22Rv1 (cell line): ENCODE measurements at regions not wholly inside any gene's neighbourhood (a gene's known extent, or its start where the extent isn't known, plus 50 kb on each side); places are given as distances from the start of the nearest gene placed in this dataset.

Source experiments
- H3K27ac ChIP-seq: fragments of 450-650 bp; 2 replicates; pipeline ENCODE4 v1.5.1; 2017
- CTCF ChIP-seq: fragments of 450-650 bp; IDR thresholded peaks from 2 replicates; pipeline ENCODE4 v1.5.1; 2017; ENCODE audit warnings: mild to moderate bottlenecking
- ZFX ChIP-seq: fragments of 450-650 bp; IDR thresholded peaks from 2 replicates; pipeline ENCODE4 v1.6.1; 2017; ENCODE audit warnings: antibody characterized with exemption, borderline replicate concordance

GRCh38 chr20:48224533-48225050 lies 439.3 kb upstream of the SULF2 start:
- H3K27ac ChIP-seq, result no peak overlapping the region
- TF ChIP-seq CTCF (no peak), ZFX (no peak)

- H3K27ac ChIP-seq, result no peak overlapping the region
- TF ChIP-seq ZFX (no peak), CTCF (no peak)
These were observed 438.4 kb upstream of the SULF2 start for GRCh38 chr20:48223715-48224114.

- no peak overlapping the region for H3K27ac ChIP-seq
- TF ChIP-seq ZFX (no peak), CTCF (no peak)
These were observed 437.4 kb upstream of the SULF2 start for GRCh38 chr20:48222595-48223180.

GRCh38 chr20:48220033-48220633 lies 434.9 kb upstream of the SULF2 start:
- H3K27ac ChIP-seq, result no peak overlapping the region
- TF ChIP-seq ZFX, result no peak
- no peak for TF ChIP-seq CTCF

- no peak for TF ChIP-seq CTCF
- TF ChIP-seq ZFX, result no peak
- no peak overlapping the region for H3K27ac ChIP-seq
These were observed 434.0 kb upstream of the SULF2 start for GRCh38 chr20:48219306-48219705.

GRCh38 chr20:48217190-48217589 lies 431.9 kb upstream of the SULF2 start:
- TF ChIP-seq ZFX (no peak), CTCF (no peak)
- H3K27ac ChIP-seq, result no peak overlapping the region

GRCh38 chr20:48215536-48215935 lies 430.3 kb upstream of the SULF2 start:
- no peak overlapping the region for H3K27ac ChIP-seq
- TF ChIP-seq ZFX (no peak), CTCF (no peak)
